NCI-H526 (cell line): ENCODE measurements at regions not wholly inside any gene's neighbourhood (a gene's known extent, or its start where the extent isn't known, plus 50 kb on each side); places are given as distances from the start of the nearest gene placed in this dataset.
"Not testable (repeated sequence)": the region's sequence is repeated elsewhere in the genome, so short reads cannot be mapped to it uniquely, and the experiment has no call there.

Experiments
- DNase-seq, 2 experiments: peaks; one replicate each; lab custom pipeline; 2025; lab: John Stamatoyannopoulos, UW

DNA sequence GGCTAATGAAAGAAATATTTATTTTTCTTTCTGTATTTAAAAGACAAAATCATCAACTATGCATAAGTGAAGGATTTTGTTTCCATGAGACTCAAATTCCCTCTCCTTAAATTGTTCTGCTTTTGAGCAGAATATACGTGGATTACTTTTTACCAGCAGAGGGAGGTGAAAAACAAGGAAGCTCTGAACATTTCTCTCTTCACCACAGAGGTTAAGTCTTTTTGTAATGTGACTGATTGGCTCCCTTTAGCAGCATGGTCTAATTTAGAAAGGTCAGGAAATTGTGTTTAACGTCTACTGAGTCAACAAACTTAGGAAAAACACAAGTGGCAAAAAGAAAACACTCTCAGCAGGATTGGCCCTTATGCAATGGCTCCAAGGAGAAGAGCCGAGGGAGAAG is 55.1 kb upstream of the F9 start:
- no peak for DNase-seq

- not testable (repeated sequence) for DNase-seq
These were observed 68.6 kb upstream of the F9 start for GRCh38 chrX:139461945-139462344.

DNA sequence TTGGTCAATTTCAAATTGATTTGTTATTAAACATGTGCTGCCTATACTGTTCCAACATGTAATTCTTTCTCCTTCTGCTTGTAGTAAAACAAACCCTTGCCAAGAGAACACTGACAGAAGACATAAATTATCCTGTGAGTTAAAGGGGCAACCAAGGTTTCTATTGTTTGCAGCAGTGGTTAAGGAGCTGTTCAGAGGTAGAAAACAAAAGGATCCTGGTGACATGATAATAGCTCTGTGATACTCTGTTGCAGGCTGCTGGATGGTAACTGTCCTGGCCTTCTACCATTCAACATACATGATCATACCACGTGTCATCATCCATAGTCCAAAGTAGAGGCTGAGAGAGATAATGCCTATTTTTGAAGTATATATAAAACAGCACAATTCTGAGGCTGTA is 75.8 kb upstream of the F9 start:
- no peak for DNase-seq

- DNase-seq = no peak
These were observed 81.5 kb upstream of the F9 start for GRCh38 chrX:139448996-139449395.

DNA sequence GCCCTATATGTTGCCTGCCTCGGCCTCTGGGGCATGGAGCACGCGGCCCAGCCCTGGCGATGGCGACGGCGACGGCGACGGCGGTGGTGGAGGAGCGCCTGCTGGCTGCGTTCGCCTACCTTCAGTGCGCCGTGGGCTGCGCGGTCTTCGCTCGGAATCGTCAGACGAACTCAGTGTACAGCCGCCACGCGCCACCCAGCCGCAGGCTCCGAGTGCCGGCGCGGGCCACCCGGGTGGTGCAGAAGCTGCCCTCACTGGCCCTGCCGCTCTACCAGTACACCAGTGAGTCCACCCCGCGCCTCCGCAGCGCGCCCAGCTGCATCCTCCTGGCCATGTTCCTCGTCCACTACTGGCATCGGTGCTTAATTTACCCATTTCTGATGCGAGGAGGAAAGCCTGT is 83.7 kb upstream of the F9 start:
- DNase-seq = no peak

GRCh38 chrX:139429913-139430312 is 100.6 kb upstream of the F9 start:
- no peak for DNase-seq

GRCh38 chrX:139423186-139423585 is 107.4 kb upstream of the F9 start:
- DNase-seq = no peak

DNA sequence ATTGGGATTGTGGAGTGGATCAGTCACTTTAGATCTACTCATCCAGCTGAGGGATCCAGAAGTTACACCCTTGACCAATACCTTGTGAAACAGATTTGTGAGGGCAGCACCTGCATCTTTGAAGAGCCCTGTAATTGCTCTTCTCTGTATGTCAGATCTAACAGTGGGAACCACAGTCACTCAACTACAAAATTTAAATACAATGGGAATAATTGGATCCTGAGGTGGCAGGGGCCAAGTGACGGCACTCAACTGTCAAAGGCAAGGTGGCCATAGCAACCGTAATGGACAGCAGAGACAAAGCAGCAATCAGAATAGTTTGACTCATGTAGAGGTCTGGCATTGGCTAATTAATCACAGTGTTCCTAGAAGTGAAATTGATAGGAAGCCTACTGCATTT is 132.3 kb upstream of the F9 start:
- DNase-seq = not testable (repeated sequence)

DNA sequence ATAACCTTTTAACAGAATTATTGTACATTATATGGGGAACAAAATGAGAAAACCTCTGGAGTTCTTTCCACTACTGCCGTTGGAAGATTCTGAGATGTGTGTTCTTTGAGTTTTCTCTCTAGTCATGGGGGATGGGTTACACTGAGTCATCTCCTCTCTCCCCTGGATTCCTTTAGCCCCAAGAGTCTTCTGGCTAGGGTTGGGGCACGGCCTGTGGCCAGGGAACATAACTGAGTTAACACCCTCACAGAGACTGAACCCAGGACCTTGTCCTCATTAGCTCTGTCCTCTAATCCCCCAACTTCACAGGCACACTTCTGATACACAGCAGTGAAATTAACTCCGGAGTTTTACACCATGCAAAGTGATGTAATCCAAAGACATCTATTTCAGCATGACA is 142.3 kb upstream of the F9 start:
- no peak for DNase-seq

DNA sequence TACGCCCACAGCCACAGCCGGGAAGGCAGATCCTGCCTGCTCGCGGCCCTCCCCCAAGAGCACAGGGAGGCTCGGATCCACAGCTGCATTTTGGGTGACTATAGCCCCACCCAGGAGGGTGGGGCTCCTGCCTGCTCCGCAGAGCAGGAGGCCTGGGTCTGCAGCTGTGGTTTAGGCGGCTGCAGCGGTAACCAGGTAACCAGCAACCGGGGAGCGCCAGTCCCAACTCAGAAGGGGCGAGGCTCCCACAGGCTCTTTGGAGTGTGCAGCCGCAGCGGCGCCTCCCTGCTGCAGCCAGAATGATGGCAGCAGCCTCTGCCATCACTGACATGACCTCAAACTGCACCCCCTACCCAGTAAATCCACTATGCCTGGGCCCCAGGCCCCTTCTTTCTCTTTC is 148.0 kb upstream of the F9 start:
- DNase-seq = peak in 1 of 2 experiments; percentile 0

GRCh38 chrX:139376547-139376946 is 154.0 kb upstream of the F9 start:
- DNase-seq = not testable (repeated sequence)

GRCh38 chrX:139360356-139360755 is 170.2 kb upstream of the F9 start:
- no peak for DNase-seq

- DNase-seq = not testable (repeated sequence)
These were observed 187.9 kb upstream of the F9 start for GRCh38 chrX:139342594-139342991.

- not testable (repeated sequence) for DNase-seq
These were observed 188.5 kb upstream of the F9 start for GRCh38 chrX:139341855-139342593.

DNA sequence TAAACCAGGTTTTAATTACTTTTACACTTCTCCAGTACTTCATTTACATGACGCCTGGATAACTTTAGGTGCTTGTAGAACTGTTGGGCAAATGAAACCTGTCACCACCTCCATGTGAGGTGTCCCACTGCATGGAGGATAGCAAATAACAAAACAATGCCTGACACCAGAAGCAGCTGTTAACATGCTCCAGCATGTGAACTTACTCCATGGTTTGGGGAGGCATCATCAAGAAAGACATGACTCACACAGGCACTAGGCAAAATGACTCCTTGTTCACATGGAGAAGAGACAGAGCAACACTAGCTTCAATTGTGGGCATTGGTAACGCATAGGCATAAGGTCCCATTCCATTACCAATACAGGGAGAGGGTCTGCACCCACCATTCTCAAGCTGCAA is 198.1 kb upstream of the F9 start:
- DNase-seq = no peak

DNA sequence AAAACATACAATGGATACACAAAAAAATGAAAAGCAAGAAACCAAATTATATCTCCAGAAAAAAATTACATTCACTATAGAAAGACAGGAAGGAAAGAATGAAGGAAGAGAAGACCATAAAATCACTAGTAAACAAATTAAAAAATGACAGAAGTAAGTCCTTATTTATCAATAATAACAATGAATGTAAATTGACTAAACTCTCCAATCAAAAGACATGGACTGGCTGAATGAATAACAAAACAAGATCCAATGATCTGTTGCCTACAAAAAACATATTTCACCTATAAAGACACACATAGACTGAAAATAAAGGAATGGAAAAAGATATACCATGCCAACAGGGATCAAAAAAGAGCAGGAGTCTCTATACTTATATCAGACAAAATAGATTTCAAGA is 203.2 kb upstream of the F9 start:
- DNase-seq = no peak

DNA sequence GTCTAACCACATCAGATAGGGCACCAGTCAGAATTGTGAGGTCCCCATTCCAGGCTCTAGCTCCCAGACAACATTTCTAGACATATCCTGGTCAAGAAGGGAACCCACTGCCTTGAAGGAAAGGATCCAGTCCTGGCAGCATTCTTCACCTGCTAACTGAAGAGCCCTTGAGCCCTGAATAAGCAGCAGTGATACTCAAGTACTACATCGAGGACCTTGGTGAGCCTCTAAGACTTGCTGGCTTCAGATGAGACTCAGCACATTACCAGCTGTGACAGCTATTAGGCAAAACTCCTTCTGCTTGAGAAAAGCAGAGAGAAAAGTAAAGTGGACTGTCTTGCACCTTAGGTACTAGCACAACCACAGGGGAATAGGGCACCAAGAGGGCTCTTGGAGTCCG is 205.8 kb upstream of the F9 start:
- no peak for DNase-seq

GRCh38 chrX:139320661-139321354 is 209.7 kb upstream of the F9 start:
- DNase-seq = not testable (repeated sequence)

- not testable (repeated sequence) for DNase-seq
These were observed 223.9 kb upstream of the F9 start for GRCh38 chrX:139306675-139307074.

DNA sequence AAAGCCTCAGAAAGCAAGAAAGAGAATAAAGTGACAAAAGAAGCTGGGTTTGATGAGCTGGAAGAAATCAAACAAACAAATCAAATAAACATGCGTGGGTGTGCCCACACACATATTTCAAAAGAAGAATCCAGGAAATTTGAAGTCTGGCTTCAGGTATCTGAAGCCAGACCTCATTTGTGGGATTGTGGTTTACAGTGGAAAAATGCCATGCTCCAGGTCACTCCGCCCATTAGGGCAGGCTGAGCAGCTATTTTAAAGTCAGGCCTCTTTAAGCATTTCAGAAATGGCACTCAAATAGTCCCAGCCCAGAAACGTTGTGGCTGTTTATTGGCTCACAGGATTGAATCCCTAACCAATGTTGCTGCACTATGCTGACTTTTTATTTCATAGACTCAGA is 226.1 kb upstream of the F9 start:
- no peak for DNase-seq

- no peak for DNase-seq
These were observed 231.2 kb upstream of the F9 start for GRCh38 chrX:139299309-139299708.

DNA sequence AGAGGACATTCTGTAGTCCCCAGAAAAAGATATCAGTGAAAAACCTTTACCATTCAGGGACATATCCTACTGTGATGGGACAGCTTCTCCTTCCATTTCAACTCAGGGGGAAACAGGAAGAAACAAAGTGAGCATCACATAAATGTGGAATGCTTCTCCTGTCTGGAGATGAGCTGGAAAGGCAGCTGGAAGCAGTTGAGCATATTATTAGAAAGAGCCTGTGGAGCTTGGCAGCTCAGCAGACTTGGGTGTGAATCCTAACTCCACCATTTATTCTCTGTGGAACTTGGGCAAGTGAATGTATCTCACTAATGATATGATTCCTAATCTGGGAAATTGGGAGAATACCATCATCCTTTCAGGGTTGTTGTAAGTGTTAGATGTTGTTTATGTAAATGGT is 232.1 kb upstream of the F9 start:
- no peak for DNase-seq

- no peak for DNase-seq
These were observed 232.9 kb upstream of the F9 start for GRCh38 chrX:139297638-139298037.

- DNase-seq = no peak
These were observed 236.5 kb upstream of the F9 start for GRCh38 chrX:139293991-139294390.
